Adrenal gland (tissue), 5 donors: ENCODE measurements at regions not wholly inside any gene's neighbourhood (a gene's known extent, or its start where the extent isn't known, plus 50 kb on each side); places are given as distances from the start of the nearest gene placed in this dataset.

Experiments
- POLR2A ChIP-seq, 2 donors: fragments of 450-650 bp; IDR thresholded peaks; one replicate each; pipeline ENCODE4 v1.6.1; 2017; ENCODE audit warnings: antibody characterized with exemption in 2 of 2, mild to moderate bottlenecking in 2 of 2, moderate library complexity in 1 of 2
- TF ChIP-seq, protein P1 (sequence below), 6 experiments: fragments of 450-650 bp in 4 of 6; fragments of 200-600 bp in 2 of 6; sonication (generic) in 1 of 6; IDR thresholded peaks; 1 replicate in 5 of 6; 2 replicates in 1 of 6; pipeline versions ENCODE4 v1.5.1 to v1.8.0; 2016 to 2021; ENCODE audit warnings: antibody characterized with exemption in 6 of 6, mild to moderate bottlenecking in 2 of 6, moderate library complexity in 1 of 6
- donor health status: DM: no; HTN: no; CAD: no.

DNA sequence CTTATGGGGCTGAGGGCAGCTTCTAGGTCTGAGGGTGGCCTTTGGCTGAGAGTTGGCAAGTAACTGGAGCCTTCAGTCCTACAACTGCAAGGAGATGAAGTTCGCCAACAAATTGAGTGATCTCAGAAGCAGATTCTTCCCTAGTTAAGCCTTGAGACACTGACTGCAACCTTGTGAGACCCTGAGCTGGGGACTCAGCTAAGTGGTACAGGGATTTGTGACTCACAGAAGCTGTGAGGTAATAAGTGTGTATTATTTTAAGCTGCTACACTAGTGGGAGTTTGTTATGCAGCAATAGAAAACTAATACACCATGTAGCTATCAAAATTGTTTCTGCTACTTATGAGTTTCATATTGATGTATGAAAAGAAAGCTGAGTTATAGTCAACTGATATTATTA is 279.2 kb downstream of the PIK3R1 start:
- TF ChIP-seq, protein P1, sequence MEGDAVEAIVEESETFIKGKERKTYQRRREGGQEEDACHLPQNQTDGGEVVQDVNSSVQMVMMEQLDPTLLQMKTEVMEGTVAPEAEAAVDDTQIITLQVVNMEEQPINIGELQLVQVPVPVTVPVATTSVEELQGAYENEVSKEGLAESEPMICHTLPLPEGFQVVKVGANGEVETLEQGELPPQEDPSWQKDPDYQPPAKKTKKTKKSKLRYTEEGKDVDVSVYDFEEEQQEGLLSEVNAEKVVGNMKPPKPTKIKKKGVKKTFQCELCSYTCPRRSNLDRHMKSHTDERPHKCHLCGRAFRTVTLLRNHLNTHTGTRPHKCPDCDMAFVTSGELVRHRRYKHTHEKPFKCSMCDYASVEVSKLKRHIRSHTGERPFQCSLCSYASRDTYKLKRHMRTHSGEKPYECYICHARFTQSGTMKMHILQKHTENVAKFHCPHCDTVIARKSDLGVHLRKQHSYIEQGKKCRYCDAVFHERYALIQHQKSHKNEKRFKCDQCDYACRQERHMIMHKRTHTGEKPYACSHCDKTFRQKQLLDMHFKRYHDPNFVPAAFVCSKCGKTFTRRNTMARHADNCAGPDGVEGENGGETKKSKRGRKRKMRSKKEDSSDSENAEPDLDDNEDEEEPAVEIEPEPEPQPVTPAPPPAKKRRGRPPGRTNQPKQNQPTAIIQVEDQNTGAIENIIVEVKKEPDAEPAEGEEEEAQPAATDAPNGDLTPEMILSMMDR (IDR thresholded peaks at IDR 0.05), result no peak
- no peak for TF ChIP-seq POLR2A (IDR thresholded peaks at IDR 0.05)
